Skin epidermis (tissue), 12 donors: ENCODE measurements at regions not wholly inside any gene's neighbourhood (a gene's known extent, or its start where the extent isn't known, plus 50 kb on each side); places are given as distances from the start of the nearest gene placed in this dataset.

Experiments used
- H3K27ac ChIP-seq, 21 experiments: fragments of 200-600 bp; sonication (generic) in 11 of 21; one replicate each; pipeline ENCODE4 v1.5.0; 2020; ENCODE audit warnings: mild to moderate bottlenecking in 3 of 21, inconsistent platforms in 2 of 21, moderate library complexity in 2 of 21
- H3K4me3 ChIP-seq, 7 experiments: fragments of 200-600 bp; sonication (generic) in 2 of 7; one replicate each; pipeline ENCODE4 v1.5.0; 2020; ENCODE audit warnings: inconsistent platforms in 2 of 7, mild to moderate bottlenecking in 2 of 7, moderate library complexity in 1 of 7

GRCh38 chr11:81036168-81036870, 1595.5 kb upstream of the TENM4 start:
- no peak overlapping the region for H3K27ac ChIP-seq
- H3K4me3 ChIP-seq: no peak overlapping the region

- Histone ChIP-seq H3K4me3 (no peak overlapping the region), H3K27ac (no peak overlapping the region)
These were observed 1593.1 kb upstream of the TENM4 start for GRCh38 chr11:81033779-81034540.

- no peak overlapping the region for H3K27ac ChIP-seq
- H3K4me3 ChIP-seq: no peak overlapping the region
These were observed 1592.1 kb upstream of the TENM4 start for GRCh38 chr11:81032906-81033305.

- Histone ChIP-seq H3K4me3 (no peak overlapping the region), H3K27ac (no peak overlapping the region)
These were observed 1589.4 kb upstream of the TENM4 start for GRCh38 chr11:81030186-81030585.

- Histone ChIP-seq H3K27ac (no peak overlapping the region), H3K4me3 (no peak overlapping the region)
These were observed 1585.2 kb upstream of the TENM4 start for GRCh38 chr11:81026032-81026431.

GRCh38 chr11:81022057-81022456, 1581.2 kb upstream of the TENM4 start:
- no peak overlapping the region for H3K27ac ChIP-seq
- H3K4me3 ChIP-seq: no peak overlapping the region

GRCh38 chr11:81010631-81011030, 1569.8 kb upstream of the TENM4 start:
- Histone ChIP-seq H3K4me3 (no peak overlapping the region), H3K27ac (no peak overlapping the region)

- Histone ChIP-seq H3K27ac (no peak overlapping the region), H3K4me3 (no peak overlapping the region)
These were observed 1566.2 kb upstream of the TENM4 start for GRCh38 chr11:81007046-81007445.

- Histone ChIP-seq H3K4me3 (no peak overlapping the region), H3K27ac (no peak overlapping the region)
These were observed 1564.8 kb upstream of the TENM4 start for GRCh38 chr11:81005595-81005994.

- no peak overlapping the region for H3K4me3 ChIP-seq
- H3K27ac ChIP-seq: no peak overlapping the region
These were observed 1563.7 kb upstream of the TENM4 start for GRCh38 chr11:81004576-81004975.

- no peak overlapping the region for H3K27ac ChIP-seq
- H3K4me3 ChIP-seq: no peak overlapping the region
These were observed 1561.5 kb upstream of the TENM4 start for GRCh38 chr11:81002374-81002773.

GRCh38 chr11:81000735-81001134, 1559.9 kb upstream of the TENM4 start:
- Histone ChIP-seq H3K27ac (no peak overlapping the region), H3K4me3 (no peak overlapping the region)

- no peak overlapping the region for H3K4me3 ChIP-seq
- no peak overlapping the region for H3K27ac ChIP-seq
These were observed 1559.5 kb upstream of the TENM4 start for GRCh38 chr11:81000334-81000733.

GRCh38 chr11:80995523-80995922, 1554.7 kb upstream of the TENM4 start:
- Histone ChIP-seq H3K4me3 (no peak overlapping the region), H3K27ac (no peak overlapping the region)

- no peak overlapping the region for H3K27ac ChIP-seq
- no peak overlapping the region for H3K4me3 ChIP-seq
These were observed 1552.7 kb upstream of the TENM4 start for GRCh38 chr11:80993536-80993935.

- Histone ChIP-seq H3K4me3 (no peak overlapping the region), H3K27ac (no peak overlapping the region)
These were observed 1550.1 kb upstream of the TENM4 start for GRCh38 chr11:80990885-80991284.

GRCh38 chr11:80987171-80987570, 1546.3 kb upstream of the TENM4 start:
- no peak overlapping the region for H3K4me3 ChIP-seq
- no peak overlapping the region for H3K27ac ChIP-seq

- H3K4me3 ChIP-seq: no peak overlapping the region
- no peak overlapping the region for H3K27ac ChIP-seq
These were observed 1545.7 kb upstream of the TENM4 start for GRCh38 chr11:80986421-80987074.

- Histone ChIP-seq H3K4me3 (no peak overlapping the region), H3K27ac (no peak overlapping the region)
These were observed 1539.4 kb upstream of the TENM4 start for GRCh38 chr11:80980227-80980626.

GRCh38 chr11:80973786-80974185, 1533.0 kb upstream of the TENM4 start:
- no peak overlapping the region for H3K4me3 ChIP-seq
- no peak overlapping the region for H3K27ac ChIP-seq

GRCh38 chr11:80970037-80970436, 1529.2 kb upstream of the TENM4 start:
- Histone ChIP-seq H3K4me3 (no peak overlapping the region), H3K27ac (no peak overlapping the region)
